ENCODE measurements at regions not wholly inside any gene's neighbourhood (a gene's known extent, or its start where the extent isn't known, plus 50 kb on each side); places are given as distances from the start of the nearest gene placed in this dataset.

DNA sequence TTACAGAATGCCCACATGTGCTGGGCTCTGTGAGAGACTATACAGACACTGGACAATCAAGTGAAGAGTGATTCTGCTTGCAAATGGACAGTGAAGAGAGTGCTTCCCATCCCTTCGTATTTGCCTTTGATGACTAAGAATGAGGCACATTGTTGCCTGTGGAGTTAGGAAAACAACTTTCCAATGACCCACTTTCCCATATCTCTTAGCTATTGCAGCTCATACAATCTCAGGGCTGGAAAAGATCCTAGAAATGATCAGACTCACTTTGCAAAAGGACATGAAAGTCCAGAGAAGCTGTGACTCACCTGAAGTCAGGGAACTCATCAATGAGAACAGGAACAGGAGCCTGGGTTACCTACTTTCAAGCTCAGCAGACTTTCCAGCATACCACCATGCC, 440.5 kb upstream of the TCF4 start:
- TF ChIP-seq, protein P1, sequence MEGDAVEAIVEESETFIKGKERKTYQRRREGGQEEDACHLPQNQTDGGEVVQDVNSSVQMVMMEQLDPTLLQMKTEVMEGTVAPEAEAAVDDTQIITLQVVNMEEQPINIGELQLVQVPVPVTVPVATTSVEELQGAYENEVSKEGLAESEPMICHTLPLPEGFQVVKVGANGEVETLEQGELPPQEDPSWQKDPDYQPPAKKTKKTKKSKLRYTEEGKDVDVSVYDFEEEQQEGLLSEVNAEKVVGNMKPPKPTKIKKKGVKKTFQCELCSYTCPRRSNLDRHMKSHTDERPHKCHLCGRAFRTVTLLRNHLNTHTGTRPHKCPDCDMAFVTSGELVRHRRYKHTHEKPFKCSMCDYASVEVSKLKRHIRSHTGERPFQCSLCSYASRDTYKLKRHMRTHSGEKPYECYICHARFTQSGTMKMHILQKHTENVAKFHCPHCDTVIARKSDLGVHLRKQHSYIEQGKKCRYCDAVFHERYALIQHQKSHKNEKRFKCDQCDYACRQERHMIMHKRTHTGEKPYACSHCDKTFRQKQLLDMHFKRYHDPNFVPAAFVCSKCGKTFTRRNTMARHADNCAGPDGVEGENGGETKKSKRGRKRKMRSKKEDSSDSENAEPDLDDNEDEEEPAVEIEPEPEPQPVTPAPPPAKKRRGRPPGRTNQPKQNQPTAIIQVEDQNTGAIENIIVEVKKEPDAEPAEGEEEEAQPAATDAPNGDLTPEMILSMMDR (IDR thresholded peaks at IDR 0.05; ENCODE audit: insufficient read depth, low read depth, low read length): no peak
- ChIA-PET POLR2A (no interaction called here), CTCF (interaction anchor here (1.1 to 1.2 kb wide), 2 partner anchors 8 to 43 kb away, joined by 3 to 4 read pairs; no protein-coding TSS in a partner anchor)
- no peak for DNase-seq (ENCODE audit: low read depth)
- H3K27me3 ChIP-seq (ENCODE audit: control insufficient read depth, insufficient read depth, low read length): no peaks in the 10 kb centered on the region
- H3K36me3 ChIP-seq (ENCODE audit: control insufficient read depth, insufficient read depth, low read length): no peaks in the 10 kb centered on the region
- no peak overlapping the region for H3K4me3 ChIP-seq (ENCODE audit: low read depth, low read length)

DNA sequence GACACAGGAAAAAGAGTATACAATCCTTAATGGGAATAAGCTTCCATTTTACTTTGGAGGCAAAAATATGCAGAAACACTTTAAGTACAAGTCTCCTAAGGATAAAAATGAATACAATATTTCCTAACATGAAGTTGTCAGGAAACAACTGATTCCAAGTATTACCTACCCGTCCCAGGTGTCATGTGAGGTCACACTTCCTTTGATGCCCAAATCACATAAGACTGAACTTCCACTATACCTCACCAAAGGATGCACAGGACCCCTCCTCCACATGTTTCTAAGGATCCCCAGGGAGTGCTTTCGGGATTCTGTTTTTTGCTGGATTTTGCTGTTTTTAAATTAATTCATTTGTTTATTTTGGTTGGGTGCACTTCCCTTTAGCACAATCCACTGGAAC, 438.5 kb upstream of the TCF4 start:
- POLR2A ChIA-PET: no interaction called here
- TF ChIP-seq, protein P1 (IDR thresholded peaks at IDR 0.05; ENCODE audit: insufficient read depth, low read depth, low read length): no peak
- Histone ChIP-seq H3K27me3 (ENCODE audit: control insufficient read depth, insufficient read depth, low read length) (no peaks in the 10 kb centered on the region), H3K4me3 (ENCODE audit: low read depth, low read length) (no peak overlapping the region), H3K36me3 (ENCODE audit: control insufficient read depth, insufficient read depth, low read length) (no peaks in the 10 kb centered on the region)
- no peak for DNase-seq (ENCODE audit: low read depth)
- CTCF ChIA-PET: no interaction called here

DNA sequence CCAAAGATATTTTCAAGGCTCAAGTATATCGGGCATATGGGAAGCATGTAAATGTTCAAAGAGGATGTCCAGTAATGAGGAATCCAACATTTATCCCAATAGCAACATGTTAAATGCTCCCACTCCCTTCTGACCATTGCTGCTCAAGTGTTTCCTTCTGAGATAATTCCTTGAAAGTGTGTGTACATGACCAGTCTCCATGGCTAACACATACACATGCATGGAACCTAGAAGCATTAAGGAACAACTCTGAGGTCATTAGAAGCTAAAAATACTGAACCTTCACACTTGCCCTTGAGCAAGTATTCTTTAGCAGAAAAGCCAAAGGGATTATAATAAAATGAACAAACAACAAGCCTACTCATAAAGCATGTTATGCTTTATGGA, 433.8 kb upstream of the TCF4 start:
- H3K4me3 ChIP-seq (ENCODE audit: low read depth, low read length): no peak overlapping the region
- POLR2A ChIA-PET: no interaction called here
- DNase-seq (ENCODE audit: low read depth): no peak
- H3K27me3 ChIP-seq (ENCODE audit: control insufficient read depth, insufficient read depth, low read length): no peaks in the 10 kb centered on the region
- CTCF ChIA-PET: interaction anchor here (1.3 kb wide), 1 partner anchor 15 kb away, joined by 5 read pairs; no protein-coding TSS in a partner anchor
- H3K36me3 ChIP-seq (ENCODE audit: control insufficient read depth, insufficient read depth, low read length): no peaks in the 10 kb centered on the region
- TF ChIP-seq, protein P1 (IDR thresholded peaks at IDR 0.05; ENCODE audit: insufficient read depth, low read depth, low read length): no peak

DNA sequence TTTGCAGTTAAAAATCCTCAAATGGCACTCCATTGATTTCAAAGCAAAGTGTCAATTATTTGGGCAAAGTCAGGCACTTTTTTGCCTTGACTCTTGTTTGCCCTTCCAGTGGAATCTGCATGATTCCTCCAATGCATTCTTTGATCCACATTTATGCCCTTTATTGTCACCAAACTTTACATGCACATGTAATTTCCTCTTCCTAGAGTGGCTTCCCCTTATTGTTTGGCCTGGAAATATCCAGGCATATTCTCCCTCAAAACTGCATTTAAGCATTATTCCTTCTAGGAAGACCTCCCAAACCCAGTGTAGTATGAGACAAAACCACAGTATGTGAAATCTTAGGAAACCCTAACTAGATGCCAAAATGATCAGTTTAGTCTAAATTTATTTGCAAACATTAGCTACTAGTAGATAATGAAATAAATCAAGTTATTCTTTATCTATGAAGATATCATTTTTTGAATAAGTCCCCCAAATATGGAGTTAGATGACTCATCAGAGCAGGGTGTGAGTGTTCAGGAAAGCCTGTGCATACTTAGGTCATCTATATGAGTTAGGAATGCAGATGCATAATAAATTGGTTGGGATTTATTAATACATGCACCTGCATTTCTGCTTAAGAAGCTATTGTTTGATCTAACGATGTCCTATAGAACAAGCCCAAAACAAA, 433.3 kb upstream of the TCF4 start:
- H3K27me3 ChIP-seq (ENCODE audit: control insufficient read depth, insufficient read depth, low read length): no peaks in the 10 kb centered on the region
- TF ChIP-seq, protein P1 (IDR thresholded peaks at IDR 0.05; ENCODE audit: insufficient read depth, low read depth, low read length): no peak
- H3K36me3 ChIP-seq (ENCODE audit: control insufficient read depth, insufficient read depth, low read length): no peaks in the 10 kb centered on the region
- CTCF ChIA-PET: interaction anchor here (1.3 kb wide), 1 partner anchor 15 kb away, joined by 5 read pairs; no protein-coding TSS in a partner anchor
- no peak overlapping the region for H3K4me3 ChIP-seq (ENCODE audit: low read depth, low read length)
- DNase-seq (ENCODE audit: low read depth): no peak
- POLR2A ChIA-PET: no interaction called here

DNA sequence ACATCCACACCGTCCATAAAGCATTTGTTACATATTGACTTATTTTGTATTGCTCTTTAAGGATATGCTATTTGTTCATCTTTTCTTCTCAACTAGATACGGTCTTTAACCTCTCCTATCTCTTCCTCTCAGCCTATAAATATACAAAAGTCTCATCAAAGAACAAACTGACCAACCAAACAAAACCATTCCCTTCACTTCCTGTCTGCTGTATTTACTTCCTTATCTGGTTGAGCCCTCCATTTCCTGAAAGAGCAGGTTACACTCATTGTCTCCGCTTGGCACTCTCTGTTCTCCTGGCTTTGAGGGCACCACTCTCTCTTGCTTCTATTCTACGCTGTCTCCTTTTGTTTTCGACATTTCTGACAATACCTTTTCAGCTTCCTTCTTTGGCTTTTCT, 431.9 kb upstream of the TCF4 start:
- H3K36me3 ChIP-seq (ENCODE audit: control insufficient read depth, insufficient read depth, low read length): no peaks in the 10 kb centered on the region
- no peak for DNase-seq (ENCODE audit: low read depth)
- no peak overlapping the region for H3K4me3 ChIP-seq (ENCODE audit: low read depth, low read length)
- POLR2A ChIA-PET: no interaction called here
- TF ChIP-seq, protein P1 (IDR thresholded peaks at IDR 0.05; ENCODE audit: insufficient read depth, low read depth, low read length): no peak
- CTCF ChIA-PET: no interaction called here
- no peaks in the 10 kb centered on the region for H3K27me3 ChIP-seq (ENCODE audit: control insufficient read depth, insufficient read depth, low read length)
